ENCODE measurements at regions not wholly inside any gene's neighbourhood (a gene's known extent, or its start where the extent isn't known, plus 50 kb on each side); places are given as distances from the start of the nearest gene placed in this dataset.

DNA sequence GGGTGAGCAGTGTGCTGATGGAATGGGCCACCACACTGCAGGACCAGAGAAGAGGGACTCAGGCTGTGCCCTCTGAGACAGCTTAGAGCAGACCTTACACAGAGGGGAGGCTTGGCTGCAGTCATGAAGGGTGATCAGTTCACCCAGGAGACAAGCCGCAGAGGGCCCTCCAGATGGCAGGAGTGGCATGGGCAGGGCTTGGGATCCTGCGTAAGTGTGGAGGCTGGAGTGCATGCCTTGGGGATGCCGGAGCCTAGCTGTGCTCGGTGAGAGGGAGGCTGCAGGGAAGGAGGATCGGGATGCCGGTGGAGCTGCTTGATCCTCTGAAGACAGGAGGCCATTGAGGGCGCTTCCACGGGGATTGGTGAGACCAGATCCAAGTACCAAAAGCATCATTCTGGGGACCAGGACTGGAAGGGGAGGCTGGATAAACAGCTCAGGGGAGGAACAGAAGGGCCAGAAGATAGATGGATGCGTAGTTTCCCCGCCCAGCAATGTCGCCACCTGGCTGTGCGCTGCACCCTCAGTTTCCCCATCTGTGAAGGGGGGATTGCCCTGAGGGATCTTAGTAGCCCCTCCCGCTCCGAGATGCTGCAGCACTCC, 163.4 kb downstream of the INHBB start (continued):
- TF ChIP-seq TAF1 (IDR thresholded peaks at IDR 0.05; ENCODE audit: borderline replicate concordance, low read depth, low read length) (no peak), BRCA1 (IDR thresholded peaks at IDR 0.05; ENCODE audit: low read depth, low read length) (no peak), CHD4 (IDR thresholded peaks at IDR 0.05) (no peak), MEF2A (IDR thresholded peaks at IDR 0.05; ENCODE audit: insufficient read depth, low read depth, low read length) (no peak)
- TF ChIP-seq, protein P1, sequence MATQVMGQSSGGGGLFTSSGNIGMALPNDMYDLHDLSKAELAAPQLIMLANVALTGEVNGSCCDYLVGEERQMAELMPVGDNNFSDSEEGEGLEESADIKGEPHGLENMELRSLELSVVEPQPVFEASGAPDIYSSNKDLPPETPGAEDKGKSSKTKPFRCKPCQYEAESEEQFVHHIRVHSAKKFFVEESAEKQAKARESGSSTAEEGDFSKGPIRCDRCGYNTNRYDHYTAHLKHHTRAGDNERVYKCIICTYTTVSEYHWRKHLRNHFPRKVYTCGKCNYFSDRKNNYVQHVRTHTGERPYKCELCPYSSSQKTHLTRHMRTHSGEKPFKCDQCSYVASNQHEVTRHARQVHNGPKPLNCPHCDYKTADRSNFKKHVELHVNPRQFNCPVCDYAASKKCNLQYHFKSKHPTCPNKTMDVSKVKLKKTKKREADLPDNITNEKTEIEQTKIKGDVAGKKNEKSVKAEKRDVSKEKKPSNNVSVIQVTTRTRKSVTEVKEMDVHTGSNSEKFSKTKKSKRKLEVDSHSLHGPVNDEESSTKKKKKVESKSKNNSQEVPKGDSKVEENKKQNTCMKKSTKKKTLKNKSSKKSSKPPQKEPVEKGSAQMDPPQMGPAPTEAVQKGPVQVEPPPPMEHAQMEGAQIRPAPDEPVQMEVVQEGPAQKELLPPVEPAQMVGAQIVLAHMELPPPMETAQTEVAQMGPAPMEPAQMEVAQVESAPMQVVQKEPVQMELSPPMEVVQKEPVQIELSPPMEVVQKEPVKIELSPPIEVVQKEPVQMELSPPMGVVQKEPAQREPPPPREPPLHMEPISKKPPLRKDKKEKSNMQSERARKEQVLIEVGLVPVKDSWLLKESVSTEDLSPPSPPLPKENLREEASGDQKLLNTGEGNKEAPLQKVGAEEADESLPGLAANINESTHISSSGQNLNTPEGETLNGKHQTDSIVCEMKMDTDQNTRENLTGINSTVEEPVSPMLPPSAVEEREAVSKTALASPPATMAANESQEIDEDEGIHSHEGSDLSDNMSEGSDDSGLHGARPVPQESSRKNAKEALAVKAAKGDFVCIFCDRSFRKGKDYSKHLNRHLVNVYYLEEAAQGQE (IDR thresholded peaks at IDR 0.05; ENCODE audit: low read depth, low read length): no peak
- TF ChIP-seq, protein P2, sequence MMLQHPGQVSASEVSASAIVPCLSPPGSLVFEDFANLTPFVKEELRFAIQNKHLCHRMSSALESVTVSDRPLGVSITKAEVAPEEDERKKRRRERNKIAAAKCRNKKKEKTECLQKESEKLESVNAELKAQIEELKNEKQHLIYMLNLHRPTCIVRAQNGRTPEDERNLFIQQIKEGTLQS (IDR thresholded peaks at IDR 0.05; ENCODE audit: borderline replicate concordance, extremely low read depth, low read depth, low read length): no peak

GRCh38 chr2:120509991-120510735, 164.2 kb downstream of the INHBB start:
- H3K79me2 ChIP-seq (ENCODE audit: control insufficient read depth, insufficient read depth, low read length): no peaks in the 10 kb centered on the region
- ChIA-PET POLR2A (no interaction called here), RAD21 (ENCODE audit: unreplicated experiment) (no interaction called here), SMC1A (ENCODE audit: uncharacterized antibody, unreplicated experiment) (no interaction called here), CTCF (interaction anchor here (0.6 kb wide), 1 partner anchor 167 kb away, joined by 4 read pairs; no protein-coding TSS in a partner anchor)
- DNase-seq (ENCODE audit: low read depth, low spot score): no peak
- no peaks in the 10 kb centered on the region for H3K9me3 ChIP-seq (replicated peaks; ENCODE audit: control insufficient read depth, insufficient read depth, low read length)
- H3K4me2 ChIP-seq (ENCODE audit: control insufficient read depth, insufficient read depth): no peak overlapping the region
- no peak overlapping the region for H3K9ac ChIP-seq (ENCODE audit: control insufficient read depth, insufficient read depth, low read length)
- H3K36me3 ChIP-seq (ENCODE audit: control insufficient read depth in 2 of 2, insufficient read depth in 2 of 2, low read length in 1 of 2): no peaks in the 10 kb centered on the region
- WGBS (ENCODE audit: insufficient coverage, insufficient replicate concordance, low lambda C conversion rate, missing lambda C conversion rate): 23% methylated on average over 10 of the region's 10 CpGs
- ATAC-seq: no peak
- H2AFZ ChIP-seq (ENCODE audit: control insufficient read depth, low read depth, low read length): no peak overlapping the region
- in situ Hi-C loops (cut with MboI): no loop called here
- peaks cover 0 to 2% of the 10 kb centered on the region in 2 experiments; a peak in 2 of 4 replicates for H3K27me3 ChIP-seq (replicated peaks in 1 of 2; ENCODE audit: control insufficient read depth in 2 of 2, insufficient read depth in 2 of 2, low read length in 1 of 2)
- H4K20me1 ChIP-seq (ENCODE audit: control insufficient read depth, insufficient read depth): no peaks in the 10 kb centered on the region
- H3K4me3 ChIP-seq: no peak overlapping the region
- FAIRE-seq: no peak
- no peaks in the 10 kb centered on the region for H3K4me1 ChIP-seq (ENCODE audit: control insufficient read depth, insufficient read depth, low read length)
- H3K27ac ChIP-seq (ENCODE audit: control insufficient read depth, insufficient read depth): no peak overlapping the region
- intact Hi-C loops (cut with micrococcal nuclease; ENCODE audit: unreplicated experiment): no loop called here
- no TSS peak for BruUV-seq (replicated peaks)
- TF ChIP-seq CBX5 (IDR thresholded peaks at IDR 0.05; ENCODE audit: low read depth): no peak
- no peak for TF ChIP-seq BCL11A (IDR thresholded peaks at IDR 0.05; ENCODE audit: low read depth, low read length)
- TF ChIP-seq YBX1 (IDR thresholded peaks at IDR 0.05): no peak
- TF ChIP-seq ZNF274 (IDR thresholded peaks at IDR 0.05; ENCODE audit: insufficient read depth, insufficient read length): no peak
- TF ChIP-seq RBBP5 (conservative IDR thresholded peaks at IDR 0.05): no peak
- TF ChIP-seq, protein P3, sequence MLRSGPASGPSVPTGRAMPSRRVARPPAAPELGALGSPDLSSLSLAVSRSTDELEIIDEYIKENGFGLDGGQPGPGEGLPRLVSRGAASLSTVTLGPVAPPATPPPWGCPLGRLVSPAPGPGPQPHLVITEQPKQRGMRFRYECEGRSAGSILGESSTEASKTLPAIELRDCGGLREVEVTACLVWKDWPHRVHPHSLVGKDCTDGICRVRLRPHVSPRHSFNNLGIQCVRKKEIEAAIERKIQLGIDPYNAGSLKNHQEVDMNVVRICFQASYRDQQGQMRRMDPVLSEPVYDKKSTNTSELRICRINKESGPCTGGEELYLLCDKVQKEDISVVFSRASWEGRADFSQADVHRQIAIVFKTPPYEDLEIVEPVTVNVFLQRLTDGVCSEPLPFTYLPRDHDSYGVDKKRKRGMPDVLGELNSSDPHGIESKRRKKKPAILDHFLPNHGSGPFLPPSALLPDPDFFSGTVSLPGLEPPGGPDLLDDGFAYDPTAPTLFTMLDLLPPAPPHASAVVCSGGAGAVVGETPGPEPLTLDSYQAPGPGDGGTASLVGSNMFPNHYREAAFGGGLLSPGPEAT (IDR thresholded peaks at IDR 0.05; ENCODE audit: low read depth): no peak
- TF ChIP-seq, protein P4, sequence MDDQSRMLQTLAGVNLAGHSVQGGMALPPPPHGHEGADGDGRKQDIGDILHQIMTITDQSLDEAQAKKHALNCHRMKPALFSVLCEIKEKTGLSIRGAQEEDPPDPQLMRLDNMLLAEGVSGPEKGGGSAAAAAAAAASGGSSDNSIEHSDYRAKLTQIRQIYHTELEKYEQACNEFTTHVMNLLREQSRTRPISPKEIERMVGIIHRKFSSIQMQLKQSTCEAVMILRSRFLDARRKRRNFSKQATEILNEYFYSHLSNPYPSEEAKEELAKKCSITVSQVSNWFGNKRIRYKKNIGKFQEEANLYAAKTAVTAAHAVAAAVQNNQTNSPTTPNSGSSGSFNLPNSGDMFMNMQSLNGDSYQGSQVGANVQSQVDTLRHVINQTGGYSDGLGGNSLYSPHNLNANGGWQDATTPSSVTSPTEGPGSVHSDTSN (IDR thresholded peaks at IDR 0.05; ENCODE audit: insufficient replicate concordance, low read depth, low read length): no peak

All from GM12878 (cell line).